Left ventricle myocardium inferior (tissue), 1 donor: ENCODE measurements at regions not wholly inside any gene's neighbourhood (a gene's known extent, or its start where the extent isn't known, plus 50 kb on each side); places are given as distances from the start of the nearest gene placed in this dataset.

Experiments used
- DNase-seq: peaks from one replicate; pipeline ENCODE4 v3.0.0-alpha.2; 2020
- H3K27ac ChIP-seq: fragments of 200-600 bp; replicated peaks from 2 replicates; pipeline ENCODE4 v1.8.0; 2021
- H3K27me3 ChIP-seq: fragments of 200-600 bp; 2 replicates; pipeline ENCODE4 v1.8.0; 2021; ENCODE audit warnings: low read depth
- H3K36me3 ChIP-seq: fragments of 200-600 bp; 2 replicates; pipeline ENCODE4 v1.8.0; 2021
- H3K4me1 ChIP-seq: fragments of 200-600 bp; 2 replicates; pipeline ENCODE4 v1.8.0; 2021
- H3K4me3 ChIP-seq: fragments of 200-600 bp; 2 replicates; pipeline ENCODE4 v1.8.0; 2021; ENCODE audit warnings: mild to moderate bottlenecking, moderate library complexity
- H3K9me3 ChIP-seq: fragments of 200-600 bp; replicated peaks from 2 replicates; pipeline ENCODE4 v1.8.0; 2021
- intact Hi-C: fragments of 100-400 bp; cut with micrococcal nuclease; formaldehyde crosslinking; loops from one replicate; pipeline ENCODE4 v1.11.0; 2022
- TF ChIP-seq, protein P1 (sequence below): fragments of 200-600 bp; IDR thresholded peaks from 2 replicates; pipeline ENCODE4 v1.8.0; 2021; ENCODE audit warnings: antibody characterized with exemption, mild to moderate bottlenecking, borderline replicate concordance
- donor health status: DM: no; HTN: yes; CAD: no; lungs with severe emphysema.

- Histone ChIP-seq H3K9me3 (no peaks in the 10 kb centered on the region), H3K36me3 (no peaks in the 10 kb centered on the region), H3K27me3 (no peaks in the 10 kb centered on the region), H3K4me3 (no peak overlapping the region), H3K27ac (no peak overlapping the region), H3K4me1 (no peaks in the 10 kb centered on the region)
- TF ChIP-seq, protein P1, sequence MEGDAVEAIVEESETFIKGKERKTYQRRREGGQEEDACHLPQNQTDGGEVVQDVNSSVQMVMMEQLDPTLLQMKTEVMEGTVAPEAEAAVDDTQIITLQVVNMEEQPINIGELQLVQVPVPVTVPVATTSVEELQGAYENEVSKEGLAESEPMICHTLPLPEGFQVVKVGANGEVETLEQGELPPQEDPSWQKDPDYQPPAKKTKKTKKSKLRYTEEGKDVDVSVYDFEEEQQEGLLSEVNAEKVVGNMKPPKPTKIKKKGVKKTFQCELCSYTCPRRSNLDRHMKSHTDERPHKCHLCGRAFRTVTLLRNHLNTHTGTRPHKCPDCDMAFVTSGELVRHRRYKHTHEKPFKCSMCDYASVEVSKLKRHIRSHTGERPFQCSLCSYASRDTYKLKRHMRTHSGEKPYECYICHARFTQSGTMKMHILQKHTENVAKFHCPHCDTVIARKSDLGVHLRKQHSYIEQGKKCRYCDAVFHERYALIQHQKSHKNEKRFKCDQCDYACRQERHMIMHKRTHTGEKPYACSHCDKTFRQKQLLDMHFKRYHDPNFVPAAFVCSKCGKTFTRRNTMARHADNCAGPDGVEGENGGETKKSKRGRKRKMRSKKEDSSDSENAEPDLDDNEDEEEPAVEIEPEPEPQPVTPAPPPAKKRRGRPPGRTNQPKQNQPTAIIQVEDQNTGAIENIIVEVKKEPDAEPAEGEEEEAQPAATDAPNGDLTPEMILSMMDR: no peak
- intact Hi-C loops: no loop called here
- DNase-seq: no peak
Measured at GRCh38 chr3:165538166-165538565, 299.1 kb downstream of the BCHE start.

DNA sequence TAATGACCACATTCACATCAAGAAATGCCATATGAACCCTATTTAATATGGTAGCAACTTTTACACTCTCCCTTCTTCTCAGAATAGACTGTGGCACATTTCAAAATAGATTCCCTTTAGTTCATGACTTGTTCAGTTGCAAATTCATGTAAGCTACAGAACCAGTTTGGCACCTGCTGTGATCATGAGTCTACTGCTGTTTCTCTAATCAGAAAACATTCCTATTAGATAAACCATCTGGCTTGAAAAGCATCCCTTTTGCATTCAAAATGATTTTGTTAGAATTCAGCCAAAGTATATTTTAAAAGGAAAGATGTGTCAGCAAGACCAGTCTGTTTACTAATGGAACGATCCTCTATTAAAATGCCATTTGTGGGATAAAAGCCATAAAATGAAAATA is 304.4 kb downstream of the BCHE start:
- Histone ChIP-seq H3K27ac (no peak overlapping the region), H3K4me1 (no peaks in the 10 kb centered on the region), H3K9me3 (no peaks in the 10 kb centered on the region), H3K36me3 (no peaks in the 10 kb centered on the region), H3K4me3 (no peak overlapping the region), H3K27me3 (no peaks in the 10 kb centered on the region)
- intact Hi-C loops: no loop called here
- no peak for DNase-seq
- TF ChIP-seq, protein P1: no peak

- H3K4me3 ChIP-seq: no peak overlapping the region
- no peaks in the 10 kb centered on the region for H3K27me3 ChIP-seq
- no peaks in the 10 kb centered on the region for H3K36me3 ChIP-seq
- TF ChIP-seq, protein P1: no peak
- intact Hi-C loops: no loop called here
- no peak for DNase-seq
- no peaks in the 10 kb centered on the region for H3K4me1 ChIP-seq
- no peaks in the 10 kb centered on the region for H3K9me3 ChIP-seq
- no peak overlapping the region for H3K27ac ChIP-seq
Measured at GRCh38 chr3:165529451-165529850, 307.8 kb downstream of the BCHE start.

- H3K4me1 ChIP-seq: no peaks in the 10 kb centered on the region
- intact Hi-C loops: no loop called here
- no peak overlapping the region for H3K4me3 ChIP-seq
- TF ChIP-seq, protein P1: no peak
- no peaks in the 10 kb centered on the region for H3K36me3 ChIP-seq
- no peaks in the 10 kb centered on the region for H3K9me3 ChIP-seq
- no peak overlapping the region for H3K27ac ChIP-seq
- no peak for DNase-seq
- no peaks in the 10 kb centered on the region for H3K27me3 ChIP-seq
Measured at GRCh38 chr3:165526367-165526766, 310.9 kb downstream of the BCHE start.

DNA sequence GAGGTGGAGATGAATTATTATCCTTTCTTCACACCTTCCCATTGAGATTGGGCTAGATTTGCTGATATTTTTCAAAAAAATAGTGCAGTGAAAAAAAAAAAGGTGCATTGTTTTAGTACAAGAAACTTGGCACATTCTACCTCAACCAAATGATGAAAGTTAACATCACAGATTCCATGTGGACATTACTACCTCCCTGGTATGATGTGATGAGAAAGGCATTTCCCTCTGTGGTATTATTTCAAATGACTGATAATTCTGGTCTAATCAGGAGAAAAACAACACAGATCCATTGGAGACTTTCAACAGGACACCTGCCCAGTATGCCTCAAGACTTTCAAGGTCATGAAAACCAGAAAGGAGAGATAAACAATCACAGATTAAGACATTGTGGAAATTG is 313.4 kb downstream of the BCHE start:
- intact Hi-C loops: no loop called here
- no peaks in the 10 kb centered on the region for H3K9me3 ChIP-seq
- TF ChIP-seq, protein P1: no peak
- H3K36me3 ChIP-seq: no peaks in the 10 kb centered on the region
- H3K27ac ChIP-seq: no peak overlapping the region
- no peaks in the 10 kb centered on the region for H3K4me1 ChIP-seq
- no peaks in the 10 kb centered on the region for H3K27me3 ChIP-seq
- DNase-seq: no peak
- H3K4me3 ChIP-seq: no peak overlapping the region

DNA sequence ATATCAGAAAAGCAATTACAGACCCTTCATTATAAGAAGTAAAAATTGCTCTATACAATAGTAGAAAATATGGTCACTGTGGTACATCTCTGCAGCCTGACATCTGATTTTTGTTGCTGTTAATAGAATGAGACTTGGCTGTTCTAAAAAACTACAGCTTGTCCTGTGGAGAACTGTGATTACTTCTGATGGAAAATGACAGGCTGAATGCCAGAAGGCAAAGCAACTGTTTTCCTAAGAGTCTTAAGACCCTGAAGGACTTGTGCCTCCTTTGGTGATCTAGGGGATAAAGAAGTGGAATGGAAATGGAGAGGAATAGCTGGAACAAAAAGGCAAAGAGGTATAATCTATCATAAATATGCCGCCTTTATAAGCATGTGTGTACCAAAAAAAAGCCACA is 314.8 kb downstream of the BCHE start:
- Histone ChIP-seq H3K27me3 (no peaks in the 10 kb centered on the region), H3K9me3 (no peaks in the 10 kb centered on the region), H3K4me1 (no peaks in the 10 kb centered on the region), H3K27ac (no peak overlapping the region), H3K4me3 (no peak overlapping the region), H3K36me3 (no peaks in the 10 kb centered on the region)
- TF ChIP-seq, protein P1: no peak
- intact Hi-C loops: no loop called here
- no peak for DNase-seq
